ENCODE measurements at regions not wholly inside any gene's neighbourhood (a gene's known extent, or its start where the extent isn't known, plus 50 kb on each side); places are given as distances from the start of the nearest gene placed in this dataset.

- no peak for DNase-seq (ENCODE audit: low read depth in 4 of 4, low spot score in 1 of 4)
Observed at GRCh38 chr2:122384768-122385333, 629.4 kb downstream of the TSN start.

- no peak for DNase-seq (ENCODE audit: low read depth in 4 of 4, low spot score in 1 of 4)
Observed at GRCh38 chr2:122388208-122388607, 632.8 kb downstream of the TSN start.

DNA sequence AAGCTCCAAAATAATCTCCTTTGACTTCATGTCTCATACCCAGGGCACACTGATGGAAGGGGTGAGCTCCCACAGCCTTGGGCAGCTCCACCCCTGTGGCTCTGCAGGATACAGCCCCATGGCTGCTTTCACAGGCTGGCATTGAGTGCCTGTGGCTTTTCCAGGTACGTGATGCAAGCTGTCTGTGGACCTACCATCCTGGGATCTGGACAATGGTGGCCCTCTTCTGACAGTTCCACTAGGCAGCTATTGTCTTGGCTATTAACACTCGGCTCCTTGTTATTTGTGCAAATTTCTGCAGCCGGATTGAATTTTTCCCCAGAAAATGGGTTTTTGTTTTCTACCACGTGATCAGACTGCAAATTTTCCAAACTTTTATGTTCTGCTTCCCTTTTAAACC lies 634.2 kb downstream of the TSN start:
- no peak for DNase-seq (ENCODE audit: low read depth in 4 of 4, low spot score in 1 of 4)

DNA sequence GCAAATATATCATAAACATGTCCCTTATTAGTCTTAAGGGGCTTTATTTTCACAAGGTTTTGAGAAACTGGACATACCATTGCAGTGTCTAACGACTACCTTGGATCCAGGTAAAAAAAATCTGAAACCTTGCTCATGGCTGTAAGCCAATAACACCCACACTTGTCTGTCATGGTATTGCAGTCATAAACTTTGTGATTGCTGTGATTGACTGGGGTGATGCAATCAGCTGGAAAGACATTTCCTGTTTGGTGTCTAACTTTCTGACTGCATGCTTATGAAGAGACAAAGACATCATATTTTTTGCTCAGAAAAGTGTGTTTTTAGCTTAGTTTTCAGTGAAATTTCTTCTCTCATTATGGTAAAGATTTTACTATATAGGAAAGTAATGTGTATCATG lies 635.0 kb downstream of the TSN start:
- DNase-seq (ENCODE audit: low read depth in 4 of 4, low spot score in 1 of 4) = no peak

DNA sequence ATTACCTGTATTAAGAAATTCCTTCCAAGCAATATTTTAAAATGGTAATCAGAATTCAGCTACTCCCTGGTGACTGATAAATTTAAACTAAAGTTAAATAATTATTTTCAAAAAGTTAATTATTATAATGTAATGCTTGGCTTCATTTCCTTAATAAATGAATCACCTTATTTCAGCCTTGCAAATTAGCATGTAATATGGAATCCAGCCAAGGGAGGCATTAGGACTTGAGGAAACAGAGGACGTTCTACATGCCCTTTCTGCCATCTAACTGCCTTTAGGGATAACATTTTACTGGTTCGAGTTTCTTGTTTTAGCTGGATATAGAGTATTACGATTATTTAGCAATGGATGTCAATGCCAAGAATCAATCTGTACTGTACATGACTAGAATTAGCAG lies 636.3 kb downstream of the TSN start:
- no peak for DNase-seq (ENCODE audit: low read depth in 4 of 4, low spot score in 1 of 4)

- no peak for DNase-seq (ENCODE audit: low read depth in 4 of 4, low spot score in 1 of 4)
Observed at GRCh38 chr2:122395687-122396086, 640.2 kb downstream of the TSN start.

- no peak for DNase-seq (ENCODE audit: low read depth in 4 of 4, low spot score in 1 of 4)
Observed at GRCh38 chr2:122411231-122411630, 655.8 kb downstream of the TSN start.

GRCh38 chr2:122412360-122412759 lies 656.9 kb downstream of the TSN start:
- no peak for DNase-seq (ENCODE audit: low read depth in 4 of 4, low spot score in 1 of 4)

GRCh38 chr2:122414902-122415301 lies 659.5 kb downstream of the TSN start:
- DNase-seq (ENCODE audit: low read depth in 4 of 4, low spot score in 1 of 4) = no peak

- DNase-seq (ENCODE audit: low read depth in 4 of 4, low spot score in 1 of 4) = no peak
Observed at GRCh38 chr2:122417114-122417513, 661.7 kb downstream of the TSN start.

- no peak for DNase-seq (ENCODE audit: low read depth in 4 of 4, low spot score in 1 of 4)
Observed at GRCh38 chr2:122421775-122422174, 666.3 kb downstream of the TSN start.

DNA sequence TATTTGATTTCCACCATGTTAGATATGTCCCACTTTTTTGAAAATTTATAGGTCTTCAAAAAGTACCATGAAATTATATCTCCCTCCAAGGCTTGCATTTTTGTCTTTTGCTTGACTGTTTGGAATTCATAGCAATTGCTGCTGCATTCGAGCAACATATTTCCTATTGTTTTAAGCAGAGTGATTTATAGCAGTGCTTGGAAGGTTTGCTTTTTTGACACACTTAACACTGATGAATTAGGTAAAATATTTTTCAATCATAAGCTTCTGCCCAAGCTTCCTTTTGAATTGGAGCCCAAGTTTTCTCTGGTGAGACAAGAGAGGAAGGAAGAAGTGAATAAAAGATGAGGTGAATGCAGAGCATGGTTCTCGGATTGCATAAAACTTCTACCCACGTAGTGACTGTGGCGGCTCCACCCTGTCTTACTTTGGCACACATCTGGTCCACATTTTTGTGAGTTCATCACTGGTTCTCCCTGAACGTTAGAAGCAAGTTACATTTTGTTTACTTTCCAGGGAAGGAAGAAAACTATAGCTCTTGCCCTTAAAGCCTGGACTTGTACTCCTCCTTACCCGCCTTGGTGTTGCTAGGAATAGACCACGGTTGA lies 667.0 kb downstream of the TSN start:
- no peak for DNase-seq (ENCODE audit: low read depth in 4 of 4, low spot score in 1 of 4)

- DNase-seq (ENCODE audit: low read depth in 4 of 4, low spot score in 1 of 4) = no peak
Observed at GRCh38 chr2:122423934-122424333, 668.5 kb downstream of the TSN start.

- no peak for DNase-seq (ENCODE audit: low read depth in 4 of 4, low spot score in 1 of 4)
Observed at GRCh38 chr2:122433123-122433754, 677.8 kb downstream of the TSN start.

GRCh38 chr2:122445003-122445402 lies 689.6 kb downstream of the TSN start:
- no peak for DNase-seq (ENCODE audit: low read depth in 4 of 4, low spot score in 1 of 4)

GRCh38 chr2:122446761-122447160 lies 691.3 kb downstream of the TSN start:
- DNase-seq (ENCODE audit: low read depth in 4 of 4, low spot score in 1 of 4) = no peak

DNA sequence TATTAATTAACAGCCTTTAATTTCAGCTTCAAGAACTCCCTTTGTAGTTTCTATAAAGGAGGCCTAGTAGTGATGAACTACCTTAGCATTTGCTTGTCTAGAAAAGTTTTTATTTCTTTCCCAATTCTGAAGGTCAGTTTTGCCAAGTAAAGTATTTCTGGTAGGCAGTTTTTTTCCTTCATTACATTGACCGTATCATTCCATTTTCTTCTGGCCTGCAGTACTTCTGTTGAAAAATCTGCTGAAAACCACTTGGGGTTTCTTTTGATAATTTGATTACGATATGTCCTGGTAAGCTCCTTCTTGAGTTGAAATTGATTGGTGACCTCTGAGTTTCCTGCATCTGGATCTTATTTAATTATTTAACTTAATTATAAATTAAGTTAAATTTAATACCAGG lies 691.8 kb downstream of the TSN start:
- DNase-seq (ENCODE audit: low read depth in 4 of 4, low spot score in 1 of 4) = no peak

DNA sequence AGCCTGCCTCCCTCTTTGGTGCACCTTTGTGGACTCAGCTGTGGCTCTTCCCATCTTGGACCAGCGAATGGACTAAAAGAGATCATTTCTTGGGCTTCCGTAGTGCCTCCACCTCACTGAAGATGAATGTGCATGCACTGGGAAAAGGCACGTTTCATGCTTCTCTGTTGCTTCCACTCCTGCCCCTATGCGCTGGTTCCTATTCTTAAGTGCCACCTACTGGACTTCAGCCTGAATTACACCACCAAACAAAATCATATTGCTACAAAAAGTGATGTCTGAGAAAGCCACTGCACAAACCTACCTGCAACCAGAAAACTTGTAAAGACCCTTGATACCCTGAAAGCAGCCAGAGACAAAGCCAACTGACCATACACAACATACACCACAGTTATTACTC lies 695.6 kb downstream of the TSN start:
- no peak for DNase-seq (ENCODE audit: low read depth in 4 of 4, low spot score in 1 of 4)

GRCh38 chr2:122451697-122452096 lies 696.2 kb downstream of the TSN start:
- no peak for DNase-seq (ENCODE audit: low read depth in 4 of 4, low spot score in 1 of 4)

DNA sequence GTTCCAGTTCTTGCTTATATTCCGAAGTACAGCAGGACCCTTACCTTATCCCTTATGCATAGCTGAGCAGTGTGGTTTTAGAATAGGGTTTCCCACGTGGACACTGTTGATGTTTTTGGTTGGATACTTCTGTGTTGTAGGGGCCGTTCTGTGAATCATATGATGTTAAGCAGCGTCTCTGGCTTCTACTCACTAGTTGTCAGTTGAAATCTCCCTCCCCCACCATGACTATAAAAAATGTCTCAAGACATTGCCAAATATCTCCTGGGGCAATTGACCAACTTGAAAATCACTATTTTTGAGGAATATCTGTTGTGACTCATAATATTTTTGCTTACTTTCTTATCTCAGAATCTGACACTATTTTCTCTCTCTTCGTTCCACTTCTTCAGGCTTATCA lies 713.7 kb downstream of the TSN start:
- no peak for DNase-seq (ENCODE audit: low read depth in 4 of 4, low spot score in 1 of 4)

GRCh38 chr2:122471753-122472152 lies 716.3 kb downstream of the TSN start:
- no peak for DNase-seq (ENCODE audit: low read depth in 4 of 4, low spot score in 1 of 4)

- no peak for DNase-seq (ENCODE audit: low read depth in 4 of 4, low spot score in 1 of 4)
Observed at GRCh38 chr2:122478117-122478516, 722.7 kb downstream of the TSN start.

DNA sequence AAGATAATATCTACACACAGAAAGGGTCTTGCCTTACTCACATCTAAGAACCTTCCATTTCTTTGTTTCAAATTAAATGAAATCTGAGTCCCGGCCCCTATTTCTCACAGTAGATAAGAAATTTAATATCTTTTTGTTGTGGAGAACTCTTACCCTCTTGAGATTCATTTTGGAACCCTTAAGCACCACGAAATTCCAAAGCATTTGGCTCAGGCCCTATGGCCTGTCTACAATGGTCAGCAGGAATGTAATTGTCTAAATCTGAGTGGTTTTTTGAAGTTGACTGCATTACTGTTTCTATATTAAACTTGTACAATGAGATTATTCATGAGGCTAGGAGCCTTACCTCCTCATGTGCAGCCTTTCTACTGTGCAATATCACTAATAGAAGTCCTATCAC lies 723.3 kb downstream of the TSN start:
- DNase-seq (ENCODE audit: low read depth in 4 of 4, low spot score in 1 of 4) = no peak

Data from stimulated activated CD4-positive, alpha-beta T cell treated with anti-CD3 and anti-CD28 coated beads, Interleukin-1b, Interleukin-23, amount 100 ng/mL, for 24 hours (primary cell).